Iris pigment epithelial cell (primary cell): ENCODE measurements at regions not wholly inside any gene's neighbourhood (a gene's known extent, or its start where the extent isn't known, plus 50 kb on each side); places are given as distances from the start of the nearest gene placed in this dataset.
"Not testable (repeated sequence)": the region's sequence is repeated elsewhere in the genome, so short reads cannot be mapped to it uniquely, and the experiment has no call there.

Experiments used
- DNase-seq: peaks from one replicate; pipeline ENCODE4 v3.0.0-alpha.2; 2011; ENCODE audit warnings: low read depth

DNA sequence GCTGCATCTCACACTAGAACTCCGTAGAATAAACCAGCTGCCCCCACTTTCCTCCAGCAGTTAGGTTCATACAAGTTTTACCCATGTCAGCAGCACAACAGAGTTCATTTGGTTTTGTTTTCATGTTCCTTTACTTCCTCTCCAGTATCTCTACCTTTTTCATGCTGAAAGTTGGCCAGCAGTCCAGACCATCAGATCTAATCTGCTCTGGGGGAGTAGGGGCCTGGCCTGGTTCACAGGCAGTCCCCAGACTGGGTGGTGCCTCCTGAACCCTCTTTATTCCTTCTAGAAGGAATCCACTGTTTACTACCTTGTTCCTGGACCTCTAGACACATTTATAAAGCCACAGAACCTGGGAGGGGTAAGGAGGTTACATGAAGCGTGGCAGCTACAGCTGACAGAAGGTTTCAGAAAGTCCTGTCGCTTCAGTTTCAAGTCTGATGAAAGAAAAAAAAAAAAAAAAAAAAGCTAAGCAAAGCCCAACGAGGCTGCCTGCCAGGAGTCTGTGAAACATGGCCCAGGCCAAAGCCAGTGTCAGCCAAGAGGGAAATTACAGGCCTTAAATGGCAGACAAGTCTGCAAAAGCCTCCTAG lies 184.6 kb upstream of the JUN start:
- peak; percentile 73 for DNase-seq

- not testable (repeated sequence) for DNase-seq
Observed at GRCh38 chr1:58969176-58969575, 185.3 kb upstream of the JUN start.

GRCh38 chr1:58971629-58972140 lies 187.8 kb upstream of the JUN start:
- peak; percentile 66 for DNase-seq

GRCh38 chr1:58975888-58976287 lies 192.0 kb upstream of the JUN start:
- peak; percentile 39 for DNase-seq

DNA sequence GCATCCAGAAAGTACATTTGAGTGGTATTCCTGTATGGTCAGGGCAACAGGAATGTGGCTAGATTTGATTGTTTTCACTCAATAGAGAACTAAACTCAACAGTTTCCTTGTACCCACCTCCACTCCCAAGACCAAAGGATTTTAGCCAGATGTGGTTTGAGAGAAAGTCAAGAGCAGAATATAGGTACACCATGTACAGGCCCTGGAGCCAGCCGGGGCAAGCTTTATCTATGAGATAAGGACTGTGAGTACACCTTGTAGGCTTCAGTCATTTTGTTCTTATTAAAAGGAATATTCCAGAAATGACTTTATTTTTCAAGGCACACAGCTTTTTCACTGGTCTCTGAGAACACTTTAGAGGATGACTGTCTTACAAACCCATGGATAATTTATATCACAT lies 192.4 kb upstream of the JUN start:
- no peak for DNase-seq

DNA sequence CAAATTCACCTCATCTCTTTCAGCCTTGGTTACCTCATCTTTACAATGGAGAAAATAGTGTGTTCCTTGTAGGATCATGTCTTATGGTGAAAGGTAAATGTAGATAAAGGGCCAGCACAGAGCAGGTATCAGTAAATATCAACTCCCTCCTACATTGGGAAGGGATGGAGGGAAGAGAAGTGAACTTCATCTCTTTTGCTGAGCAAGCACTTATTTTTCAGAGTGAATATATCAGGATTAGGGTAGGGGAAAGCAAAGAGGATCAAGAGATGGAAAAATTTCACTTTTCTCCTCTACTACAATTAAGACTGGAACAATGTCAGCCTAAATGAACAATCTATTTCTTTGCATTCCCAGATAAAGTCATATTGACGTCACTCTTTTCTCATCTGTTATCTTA lies 193.8 kb upstream of the JUN start:
- DNase-seq, result no peak

DNA sequence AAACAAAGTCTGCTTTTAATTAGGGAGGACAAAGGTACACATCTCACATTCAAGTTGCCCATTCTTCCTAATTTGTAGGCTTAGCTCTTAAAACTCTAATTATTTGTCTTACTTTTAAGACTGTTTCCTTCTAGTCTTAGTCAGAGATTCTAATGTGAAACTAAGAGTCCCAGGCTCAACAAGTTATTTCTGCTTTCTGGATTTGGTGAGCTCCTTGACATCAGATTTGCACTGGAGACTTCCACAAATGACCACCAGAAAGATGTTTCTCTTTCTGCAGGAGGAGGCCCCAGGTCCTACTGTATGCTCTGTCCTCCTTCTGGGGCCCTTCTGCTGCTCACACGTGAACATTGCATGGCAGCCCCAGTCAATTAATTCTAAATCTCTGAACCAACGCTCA lies 194.2 kb upstream of the JUN start:
- no peak for DNase-seq

GRCh38 chr1:58979086-58979485 lies 195.2 kb upstream of the JUN start:
- DNase-seq, result no peak

DNA sequence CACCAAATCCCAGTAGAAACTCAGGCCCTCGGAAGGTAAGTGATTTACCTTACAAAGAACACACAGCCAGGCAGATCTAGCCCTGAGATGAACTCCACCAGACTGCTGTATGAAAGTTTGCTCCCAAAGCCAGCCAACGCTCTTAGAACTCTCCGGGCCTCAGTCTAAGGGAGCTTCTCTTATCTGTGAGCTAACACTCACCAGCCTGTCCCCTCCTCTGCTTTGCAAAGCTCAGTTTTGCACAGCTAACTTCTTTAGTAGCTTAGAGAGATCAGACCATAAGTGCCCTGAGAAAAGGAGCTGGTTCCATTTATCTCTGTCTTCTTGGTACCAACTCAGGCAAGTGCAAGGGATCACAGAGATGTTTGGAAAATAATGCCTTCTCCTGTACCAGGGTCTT lies 195.8 kb upstream of the JUN start:
- no peak for DNase-seq

DNA sequence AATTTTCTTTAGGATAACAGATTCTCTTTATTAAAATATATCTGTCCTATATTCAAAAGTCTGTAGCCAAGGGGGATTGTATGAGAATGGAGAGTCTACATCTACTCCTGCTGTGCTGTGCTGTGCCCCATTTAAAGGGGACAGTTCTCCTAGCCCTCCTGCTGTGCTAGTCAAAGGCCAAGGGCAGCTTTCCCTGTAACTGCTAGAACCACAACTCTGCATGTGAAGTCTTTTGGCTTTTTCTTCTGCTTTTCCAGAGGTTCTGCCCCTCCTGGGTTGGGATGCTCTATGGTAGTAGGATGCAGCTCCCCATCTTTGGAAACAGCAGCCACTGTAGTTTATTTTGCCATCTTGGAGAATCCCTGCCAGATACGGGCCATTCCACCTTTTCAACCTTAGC lies 197.5 kb upstream of the JUN start:
- no peak for DNase-seq

GRCh38 chr1:58982259-58982998 lies 198.6 kb upstream of the JUN start:
- peak; percentile 50 for DNase-seq

GRCh38 chr1:58983162-58983561 lies 199.3 kb upstream of the JUN start:
- peak; percentile 26 for DNase-seq

GRCh38 chr1:58983633-58984245 lies 199.9 kb upstream of the JUN start:
- DNase-seq, result no peak

DNA sequence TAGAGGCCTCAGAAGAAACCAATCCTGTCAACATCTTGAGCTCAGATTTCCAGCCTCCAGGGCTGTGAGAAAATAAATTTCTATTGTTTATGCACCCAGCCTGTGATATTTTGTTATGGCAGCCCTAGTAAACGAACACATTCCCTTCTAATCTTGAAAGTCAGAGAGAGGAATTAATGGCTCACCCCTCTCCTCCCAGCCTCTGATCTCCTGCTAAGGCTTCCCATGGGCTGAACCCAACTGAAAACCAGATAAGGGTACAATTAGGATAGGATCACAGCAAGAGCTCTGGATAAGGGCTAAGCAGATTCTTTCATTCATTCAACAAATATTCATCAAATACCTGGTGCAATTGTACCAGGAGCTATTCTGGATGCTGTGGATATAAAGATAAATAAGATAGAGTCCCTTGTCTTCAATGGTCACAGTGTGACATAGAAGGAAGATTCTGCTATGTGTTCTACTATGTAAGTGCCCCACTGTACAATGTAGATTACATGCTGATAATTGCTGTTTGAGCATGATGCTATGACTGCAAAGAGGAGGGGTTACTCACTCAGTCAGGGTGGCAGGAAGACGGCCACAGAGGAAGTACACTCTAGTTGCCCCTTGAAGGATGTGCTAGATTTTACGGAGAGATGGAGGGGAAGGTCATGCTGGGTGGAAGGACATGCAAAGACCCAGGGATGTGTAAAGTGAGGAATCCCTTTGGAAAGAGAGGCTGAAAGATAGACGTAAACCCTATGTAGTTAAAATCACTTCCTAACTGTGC lies 203.3 kb upstream of the JUN start:
- no peak for DNase-seq

DNA sequence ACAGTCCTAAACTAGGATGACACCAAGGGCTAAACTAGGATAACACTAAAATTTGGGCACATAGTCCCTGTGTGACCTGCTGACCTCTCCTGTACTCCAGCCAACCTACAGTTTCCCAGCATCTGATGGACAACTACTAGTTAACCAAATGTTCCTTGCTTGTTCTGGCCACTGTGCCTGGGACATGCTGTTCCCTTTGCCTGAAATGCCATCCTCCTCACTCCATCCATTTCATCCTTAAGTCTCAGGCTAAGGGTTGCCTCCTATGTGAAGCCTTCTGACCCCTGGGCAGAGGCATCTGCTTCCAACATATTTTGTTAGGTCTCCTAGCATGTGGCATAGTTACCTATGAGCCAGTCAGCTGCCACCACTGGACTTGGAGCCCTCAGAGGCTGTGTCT lies 204.9 kb upstream of the JUN start:
- DNase-seq, result no peak

DNA sequence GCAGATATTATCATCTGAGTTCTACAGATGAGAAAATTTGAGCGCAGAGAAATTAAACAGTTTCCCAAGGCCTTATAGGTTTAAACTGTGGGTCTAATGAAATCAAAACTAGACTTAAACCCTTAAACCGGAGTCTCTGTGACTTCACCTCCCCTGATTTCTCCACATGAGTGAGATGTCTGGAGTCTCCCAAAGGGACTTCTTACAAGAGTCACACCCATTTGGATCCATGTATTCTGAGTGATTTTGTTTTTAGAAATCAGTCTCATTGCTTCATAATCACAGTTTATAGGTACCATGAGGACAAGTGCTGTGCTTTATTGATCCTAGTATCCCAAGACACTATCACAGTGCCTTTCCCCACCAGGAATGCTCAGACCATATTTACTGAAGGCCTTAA lies 206.0 kb upstream of the JUN start:
- DNase-seq, result no peak

GRCh38 chr1:58991305-58991704 lies 207.5 kb upstream of the JUN start:
- no peak for DNase-seq

- DNase-seq, result no peak
Observed at GRCh38 chr1:58992643-58993042, 208.8 kb upstream of the JUN start.

DNA sequence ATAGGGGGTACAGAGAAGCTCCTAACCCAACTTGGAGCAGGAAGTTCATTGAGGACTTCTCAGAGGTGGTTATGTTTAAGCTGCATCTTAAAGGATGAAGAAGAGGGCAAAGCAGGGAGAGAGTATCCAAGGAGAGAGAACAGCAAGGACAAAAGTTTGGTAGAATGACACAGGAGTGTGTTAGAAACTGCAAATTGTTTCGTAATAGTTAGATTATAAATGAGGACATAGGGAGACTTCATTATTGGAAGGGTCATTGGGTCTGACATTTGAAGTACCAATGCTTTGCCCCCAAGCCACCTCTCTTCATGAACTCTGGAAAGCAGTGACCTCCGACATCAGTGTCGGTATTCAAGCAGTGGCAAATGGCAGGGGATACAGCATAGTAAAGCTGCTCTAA lies 209.6 kb upstream of the JUN start:
- no peak for DNase-seq

DNA sequence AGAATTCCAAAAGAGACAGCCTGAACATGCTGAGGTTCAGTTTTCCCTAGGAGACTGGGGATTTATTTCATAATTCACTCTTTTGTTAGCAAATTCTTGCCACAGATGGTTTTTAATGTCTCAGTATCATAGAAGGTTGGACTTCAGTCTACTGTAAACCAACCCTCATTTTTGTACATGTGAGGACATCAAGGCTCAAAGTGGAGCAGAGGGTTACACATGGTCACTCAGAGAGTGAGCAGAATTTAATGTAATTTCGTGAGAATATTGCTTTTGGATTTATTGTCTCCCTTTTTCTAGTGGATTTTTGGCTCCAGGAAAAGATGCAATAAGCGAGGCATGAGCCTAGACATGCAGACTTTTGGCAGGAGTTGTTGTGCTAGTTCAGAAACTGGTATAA lies 210.8 kb upstream of the JUN start:
- no peak for DNase-seq

GRCh38 chr1:58996341-58997059 lies 212.7 kb upstream of the JUN start:
- DNase-seq, result no peak

- no peak for DNase-seq
Observed at GRCh38 chr1:58997060-58997411, 213.2 kb upstream of the JUN start.
